Activated CD4-positive, alpha-beta T cell treated with anti-CD3 and anti-CD28 coated beads, Interleukin-2, amount 10 ng/mL, durations not matched to agents 24 days and 14 days (primary cell): ENCODE measurements at regions not wholly inside any gene's neighbourhood (a gene's known extent, or its start where the extent isn't known, plus 50 kb on each side); places are given as distances from the start of the nearest gene placed in this dataset.

Source experiments
- DNase-seq: peaks from one replicate; pipeline ENCODE4 v3.0.0; 2022
- H3K27ac Mint-ChIP-seq: one replicate; pipeline ENCODE4 v1.8.0; 2022; ENCODE audit warnings: mild to moderate bottlenecking, mixed read lengths
- H3K27me3 Mint-ChIP-seq: one replicate; pipeline ENCODE4 v1.8.0; 2022; ENCODE audit warnings: mixed read lengths
- H3K36me3 Mint-ChIP-seq: one replicate; pipeline ENCODE4 v1.8.0; 2022; ENCODE audit warnings: low read depth, mild to moderate bottlenecking, mixed read lengths
- H3K4me1 Mint-ChIP-seq: one replicate; pipeline ENCODE4 v1.8.0; 2021; ENCODE audit warnings: mixed read lengths
- H3K4me3 Mint-ChIP-seq: one replicate; pipeline ENCODE4 v1.8.0; 2022; ENCODE audit warnings: mild to moderate bottlenecking, moderate library complexity, mixed read lengths
- H3K9me3 Mint-ChIP-seq: one replicate; pipeline ENCODE4 v1.8.0; 2021; ENCODE audit warnings: mixed read lengths
- intact Hi-C: fragments of 100-400 bp; cut with micrococcal nuclease; formaldehyde crosslinking; loops from one replicate; pipeline ENCODE4 v1.15.1; 2023

GRCh38 chr2:123095219-123095835 is 929.8 kb upstream of the CNTNAP5 start:
- Mint-ChIP-seq H3K4me1 (no peaks in the 10 kb centered on the region), H3K9me3 (peaks cover 8% of the 10 kb centered on the region), H3K27me3 (no peaks in the 10 kb centered on the region), H3K27ac (no peak overlapping the region), H3K4me3 (no peak overlapping the region), H3K36me3 (no peaks in the 10 kb centered on the region)
- intact Hi-C loops: no loop called here
- no peak for DNase-seq

DNA sequence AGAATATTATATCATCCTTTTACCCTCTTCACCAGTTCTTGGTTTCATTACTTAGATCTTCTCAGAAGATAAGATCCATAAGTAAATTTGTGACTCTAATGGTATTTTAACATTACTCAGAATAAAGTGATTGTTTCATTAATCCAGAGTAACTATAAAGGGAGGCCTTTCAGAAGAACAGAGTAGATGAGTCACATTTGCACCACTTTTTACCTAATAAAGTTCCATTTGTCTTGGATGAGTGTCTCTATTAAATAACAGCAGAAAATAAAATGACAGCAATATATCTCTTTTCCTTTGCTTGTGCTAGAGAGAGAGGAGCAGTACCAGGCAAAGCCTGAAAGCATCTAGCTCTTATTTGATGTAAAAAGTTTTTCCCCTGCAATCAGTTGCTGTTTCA is 926.5 kb upstream of the CNTNAP5 start:
- Mint-ChIP-seq H3K4me3 (no peak overlapping the region), H3K27me3 (no peaks in the 10 kb centered on the region), H3K27ac (no peak overlapping the region), H3K4me1 (no peaks in the 10 kb centered on the region), H3K9me3 (peaks cover 8% of the 10 kb centered on the region), H3K36me3 (no peaks in the 10 kb centered on the region)
- DNase-seq: no peak
- intact Hi-C loops: no loop called here

- intact Hi-C loops: no loop called here
- Mint-ChIP-seq H3K4me1 (no peaks in the 10 kb centered on the region), H3K36me3 (no peaks in the 10 kb centered on the region), H3K27me3 (no peaks in the 10 kb centered on the region), H3K27ac (no peak overlapping the region), H3K4me3 (no peak overlapping the region), H3K9me3 (peaks cover 4% of the 10 kb centered on the region)
- DNase-seq: no peak
Observed at GRCh38 chr2:123101434-123101833, 923.7 kb upstream of the CNTNAP5 start.

DNA sequence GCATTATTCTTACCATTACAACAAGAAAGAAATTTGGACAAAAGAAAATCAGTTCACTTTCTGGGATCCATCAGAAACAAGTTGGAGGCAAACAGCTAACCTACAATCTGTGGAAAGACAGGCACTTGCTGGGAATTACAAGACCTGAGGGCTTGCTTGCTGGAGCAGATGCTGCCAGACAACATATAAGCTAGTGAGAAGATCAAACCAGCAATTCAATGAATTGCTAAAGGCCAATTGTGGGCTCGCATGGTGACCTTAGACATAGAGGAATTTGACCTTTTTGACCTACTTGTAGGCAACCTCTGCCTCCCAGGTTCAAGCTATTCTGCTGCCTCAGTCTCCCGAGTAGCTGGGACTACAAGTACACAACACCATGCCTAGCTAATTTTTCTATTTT is 921.2 kb upstream of the CNTNAP5 start:
- Mint-ChIP-seq H3K27me3 (no peaks in the 10 kb centered on the region), H3K27ac (no peak overlapping the region), H3K9me3 (peaks cover 4% of the 10 kb centered on the region), H3K36me3 (no peaks in the 10 kb centered on the region), H3K4me1 (no peaks in the 10 kb centered on the region), H3K4me3 (no peak overlapping the region)
- intact Hi-C loops: no loop called here
- no peak for DNase-seq

- H3K36me3 Mint-ChIP-seq: no peaks in the 10 kb centered on the region
- H3K27me3 Mint-ChIP-seq: no peaks in the 10 kb centered on the region
- no peak for DNase-seq
- peaks cover 19% of the 10 kb centered on the region for H3K9me3 Mint-ChIP-seq
- intact Hi-C loops: no loop called here
- H3K4me1 Mint-ChIP-seq: no peaks in the 10 kb centered on the region
- H3K27ac Mint-ChIP-seq: no peak overlapping the region
- no peak overlapping the region for H3K4me3 Mint-ChIP-seq
Observed at GRCh38 chr2:123116595-123116994, 908.5 kb upstream of the CNTNAP5 start.

DNA sequence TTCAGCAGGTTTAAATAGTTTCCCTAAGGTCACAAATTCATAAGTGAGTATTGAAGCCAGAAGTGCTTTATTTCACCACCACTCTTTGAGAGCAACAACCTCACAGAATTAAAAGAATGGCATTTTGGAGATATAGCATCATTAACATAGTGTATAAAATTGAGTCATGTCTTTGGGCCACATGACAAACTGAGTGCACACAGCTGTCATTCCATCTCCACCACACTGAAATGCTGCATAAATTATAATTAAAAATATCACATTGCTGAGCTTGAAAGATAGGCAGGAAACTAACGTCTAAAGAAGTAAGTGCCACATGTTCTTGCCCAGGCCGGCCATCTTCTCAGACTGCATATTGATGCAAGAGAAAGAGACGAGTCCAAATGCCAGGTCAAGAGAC is 897.9 kb upstream of the CNTNAP5 start:
- H3K27ac Mint-ChIP-seq: no peak overlapping the region
- H3K4me1 Mint-ChIP-seq: no peaks in the 10 kb centered on the region
- DNase-seq: no peak
- intact Hi-C loops: no loop called here
- H3K36me3 Mint-ChIP-seq: no peaks in the 10 kb centered on the region
- no peaks in the 10 kb centered on the region for H3K27me3 Mint-ChIP-seq
- H3K4me3 Mint-ChIP-seq: no peak overlapping the region
- H3K9me3 Mint-ChIP-seq: no peaks in the 10 kb centered on the region

DNA sequence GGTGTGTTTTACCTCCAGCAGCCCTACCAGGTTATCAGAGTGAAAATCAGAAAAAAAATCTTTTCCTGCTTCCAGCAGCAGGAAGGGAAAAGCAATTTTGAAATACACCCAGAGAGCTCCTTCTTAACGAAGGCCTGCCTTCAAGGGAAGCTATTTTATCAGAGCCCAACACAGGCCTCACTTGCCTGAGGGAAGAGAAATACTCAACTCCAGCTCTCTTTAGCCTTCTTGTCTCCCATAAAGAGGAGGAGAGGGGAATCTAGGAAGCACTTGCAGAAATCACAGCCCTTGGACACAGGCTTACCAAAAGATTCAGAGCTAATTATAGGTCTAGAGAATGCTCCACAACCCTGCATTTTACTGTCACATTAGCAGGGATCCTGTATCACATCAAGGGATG is 896.1 kb upstream of the CNTNAP5 start:
- H3K9me3 Mint-ChIP-seq: no peaks in the 10 kb centered on the region
- intact Hi-C loops: no loop called here

GRCh38 chr2:123136419-123136818 is 888.7 kb upstream of the CNTNAP5 start:
- no peaks in the 10 kb centered on the region for H3K4me1 Mint-ChIP-seq
- no peak overlapping the region for H3K4me3 Mint-ChIP-seq
- no peak for DNase-seq
- H3K36me3 Mint-ChIP-seq: no peaks in the 10 kb centered on the region
- no peaks in the 10 kb centered on the region for H3K9me3 Mint-ChIP-seq
- intact Hi-C loops: no loop called here
- no peak overlapping the region for H3K27ac Mint-ChIP-seq
- no peaks in the 10 kb centered on the region for H3K27me3 Mint-ChIP-seq

More for the DNA sequence above, 896.1 kb upstream of the CNTNAP5 start:
- no peak for DNase-seq
- H3K36me3 Mint-ChIP-seq: no peaks in the 10 kb centered on the region
- no peak overlapping the region for H3K4me3 Mint-ChIP-seq
- H3K27me3 Mint-ChIP-seq: no peaks in the 10 kb centered on the region
- H3K27ac Mint-ChIP-seq: no peak overlapping the region
- H3K4me1 Mint-ChIP-seq: no peaks in the 10 kb centered on the region

DNA sequence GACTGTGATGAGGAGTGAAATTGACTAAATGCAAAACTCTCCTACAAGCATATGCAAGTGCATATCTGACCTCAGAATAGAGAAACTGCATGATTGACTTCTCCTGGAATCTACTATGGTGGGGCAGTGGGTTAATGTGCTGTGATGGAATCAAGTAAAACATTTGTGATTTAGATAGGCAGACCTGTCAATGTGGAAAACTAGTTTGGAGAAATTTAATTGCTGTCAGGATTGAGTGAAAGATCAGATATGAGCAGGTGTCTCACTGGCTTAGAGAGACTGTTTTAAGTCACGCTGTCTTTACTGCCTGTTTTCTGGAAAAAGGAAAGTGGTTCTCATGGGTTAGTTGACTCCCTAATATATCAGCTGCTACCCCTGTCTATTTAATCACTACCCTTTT is 881.0 kb upstream of the CNTNAP5 start:
- Mint-ChIP-seq H3K4me1 (no peaks in the 10 kb centered on the region), H3K4me3 (no peak overlapping the region), H3K27ac (no peak overlapping the region), H3K9me3 (peaks cover 9% of the 10 kb centered on the region), H3K27me3 (no peaks in the 10 kb centered on the region), H3K36me3 (no peaks in the 10 kb centered on the region)
- intact Hi-C loops: no loop called here
- DNase-seq: no peak

DNA sequence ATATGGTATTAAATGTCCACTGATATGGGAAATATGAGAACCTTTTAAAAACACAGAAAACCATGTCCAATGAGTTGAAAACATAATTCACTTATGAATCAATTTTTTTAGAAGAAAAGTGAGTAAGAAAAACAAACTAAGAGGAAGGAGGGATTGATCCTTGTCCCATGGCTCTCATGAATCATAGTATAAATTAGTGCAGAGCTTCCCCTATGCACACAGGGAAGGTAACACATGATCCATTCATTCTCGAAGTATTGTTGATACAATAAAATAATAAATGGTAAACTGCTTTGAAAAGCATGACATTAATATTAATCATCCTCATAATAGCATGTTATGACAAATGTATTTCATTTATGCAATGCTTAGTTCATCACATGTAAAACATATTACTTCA is 872.0 kb upstream of the CNTNAP5 start:
- intact Hi-C loops: no loop called here
- Mint-ChIP-seq H3K36me3 (no peaks in the 10 kb centered on the region), H3K27ac (no peak overlapping the region), H3K9me3 (no peaks in the 10 kb centered on the region), H3K4me1 (no peaks in the 10 kb centered on the region), H3K27me3 (no peaks in the 10 kb centered on the region), H3K4me3 (no peak overlapping the region)
- no peak for DNase-seq

DNA sequence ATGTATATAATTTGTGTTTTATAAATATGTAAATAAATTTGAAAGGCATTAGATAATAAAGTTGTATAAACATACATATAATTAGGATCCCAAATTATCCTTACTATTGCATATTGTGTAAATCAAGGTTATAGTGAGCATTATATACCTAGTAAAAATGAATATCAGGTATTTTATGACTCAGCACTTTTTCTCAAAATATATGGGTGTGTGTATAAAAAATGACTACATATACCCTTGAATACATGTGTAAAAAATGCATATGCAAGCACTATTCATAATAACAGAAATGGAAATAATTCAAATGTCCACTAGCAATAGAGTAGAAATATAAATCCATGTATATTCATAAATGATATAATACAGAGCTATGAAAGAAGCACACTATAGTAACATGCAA is 870.9 kb upstream of the CNTNAP5 start:
- intact Hi-C loops: no loop called here
- Mint-ChIP-seq H3K27ac (no peak overlapping the region), H3K9me3 (no peaks in the 10 kb centered on the region)

GRCh38 chr2:123157016-123157415 is 868.1 kb upstream of the CNTNAP5 start:
- H3K27ac Mint-ChIP-seq: no peak overlapping the region
- no peak for DNase-seq

More for the DNA sequence above, 870.9 kb upstream of the CNTNAP5 start:
- Mint-ChIP-seq H3K36me3 (no peaks in the 10 kb centered on the region), H3K4me1 (no peaks in the 10 kb centered on the region), H3K27me3 (no peaks in the 10 kb centered on the region), H3K4me3 (no peak overlapping the region)
- no peak for DNase-seq

GRCh38 chr2:123162400-123163016 is 862.6 kb upstream of the CNTNAP5 start:
- no peak for DNase-seq
- intact Hi-C loops: no loop called here
- no peaks in the 10 kb centered on the region for H3K36me3 Mint-ChIP-seq
- H3K27ac Mint-ChIP-seq: no peak overlapping the region
- no peaks in the 10 kb centered on the region for H3K4me1 Mint-ChIP-seq
- H3K27me3 Mint-ChIP-seq: no peaks in the 10 kb centered on the region
- peaks cover 5% of the 10 kb centered on the region for H3K9me3 Mint-ChIP-seq
- no peak overlapping the region for H3K4me3 Mint-ChIP-seq

More at GRCh38 chr2:123157016-123157415, 868.1 kb upstream of the CNTNAP5 start:
- Mint-ChIP-seq H3K4me1 (no peaks in the 10 kb centered on the region), H3K27me3 (no peaks in the 10 kb centered on the region), H3K36me3 (no peaks in the 10 kb centered on the region), H3K4me3 (no peak overlapping the region), H3K9me3 (no peaks in the 10 kb centered on the region)
- intact Hi-C loops: no loop called here

DNA sequence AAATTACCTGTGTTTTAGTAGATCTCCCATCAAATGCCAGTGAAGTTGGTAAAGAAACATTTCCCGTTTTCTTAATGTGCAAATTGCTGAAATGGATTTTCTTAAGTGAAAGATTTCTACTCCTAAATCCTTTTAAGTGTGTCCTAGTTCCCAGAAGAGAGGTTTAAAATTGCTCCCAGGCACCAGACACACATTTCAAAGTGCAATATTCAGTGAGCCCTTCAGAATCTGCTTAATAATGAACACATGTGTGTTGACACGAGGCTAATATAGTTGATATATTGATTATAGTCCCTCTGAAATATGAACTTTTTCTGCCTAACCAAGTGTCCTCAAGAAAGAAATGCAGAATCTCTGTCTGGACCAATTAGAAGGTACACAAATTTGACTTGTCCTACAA is 861.7 kb upstream of the CNTNAP5 start:
- intact Hi-C loops: no loop called here
- no peak overlapping the region for H3K27ac Mint-ChIP-seq
- DNase-seq: no peak
- no peaks in the 10 kb centered on the region for H3K27me3 Mint-ChIP-seq
- no peak overlapping the region for H3K4me3 Mint-ChIP-seq
- no peaks in the 10 kb centered on the region for H3K36me3 Mint-ChIP-seq
- no peaks in the 10 kb centered on the region for H3K4me1 Mint-ChIP-seq
- H3K9me3 Mint-ChIP-seq: peaks cover 5% of the 10 kb centered on the region

DNA sequence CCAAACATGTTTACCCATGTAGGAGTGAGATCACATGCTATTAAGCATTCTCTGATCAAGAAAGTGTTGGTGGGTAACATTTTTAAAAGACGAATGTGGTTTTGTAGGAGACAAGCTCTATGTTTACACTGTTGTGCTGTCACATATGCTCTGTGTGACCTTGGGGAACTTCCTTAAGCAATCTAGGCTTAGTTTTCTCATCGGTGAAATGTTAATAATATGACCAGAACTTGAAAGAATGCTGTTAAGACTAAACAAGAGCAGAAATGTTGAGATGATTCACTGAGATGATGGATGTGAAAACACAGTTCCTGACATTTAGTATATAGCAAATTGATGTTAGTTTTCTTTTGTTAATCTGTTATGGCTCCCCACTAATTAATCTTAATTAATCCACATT is 860.9 kb upstream of the CNTNAP5 start:
- H3K4me3 Mint-ChIP-seq: no peak overlapping the region

More for the DNA sequence above, 860.9 kb upstream of the CNTNAP5 start:
- H3K27ac Mint-ChIP-seq: no peak overlapping the region
- no peak for DNase-seq
- no peaks in the 10 kb centered on the region for H3K27me3 Mint-ChIP-seq
- H3K4me1 Mint-ChIP-seq: no peaks in the 10 kb centered on the region
- intact Hi-C loops: no loop called here
- peaks cover 5% of the 10 kb centered on the region for H3K9me3 Mint-ChIP-seq
- no peaks in the 10 kb centered on the region for H3K36me3 Mint-ChIP-seq
